ES-I3 (cell line): ENCODE measurements at regions not wholly inside any gene's neighbourhood (a gene's known extent, or its start where the extent isn't known, plus 50 kb on each side); places are given as distances from the start of the nearest gene placed in this dataset.
"Not testable (repeated sequence)": the region's sequence is repeated elsewhere in the genome, so short reads cannot be mapped to it uniquely, and the experiment has no call there.

Experiments used
- H3K36me3 ChIP-seq: 2 replicates; pipeline ENCODE4 v1.6.1; 2013; ENCODE audit warnings: mild to moderate bottlenecking, low read length, control low read depth, moderate library complexity; ENCODE audit not compliant: insufficient read depth
- H3K4me1 ChIP-seq: 2 replicates; pipeline ENCODE4 v1.6.1; 2013; ENCODE audit warnings: mild to moderate bottlenecking, control low read depth, low read length; ENCODE audit not compliant: insufficient read depth
- H3K9ac ChIP-seq: 2 replicates; pipeline ENCODE4 v1.6.1; 2013; ENCODE audit warnings: low read depth, mild to moderate bottlenecking, low read length, moderate library complexity
- H3K9me3 ChIP-seq: 2 replicates; pipeline ENCODE4 v1.6.1; 2013; ENCODE audit warnings: mild to moderate bottlenecking, low read length, moderate library complexity; ENCODE audit not compliant: control insufficient read depth, insufficient read depth

DNA sequence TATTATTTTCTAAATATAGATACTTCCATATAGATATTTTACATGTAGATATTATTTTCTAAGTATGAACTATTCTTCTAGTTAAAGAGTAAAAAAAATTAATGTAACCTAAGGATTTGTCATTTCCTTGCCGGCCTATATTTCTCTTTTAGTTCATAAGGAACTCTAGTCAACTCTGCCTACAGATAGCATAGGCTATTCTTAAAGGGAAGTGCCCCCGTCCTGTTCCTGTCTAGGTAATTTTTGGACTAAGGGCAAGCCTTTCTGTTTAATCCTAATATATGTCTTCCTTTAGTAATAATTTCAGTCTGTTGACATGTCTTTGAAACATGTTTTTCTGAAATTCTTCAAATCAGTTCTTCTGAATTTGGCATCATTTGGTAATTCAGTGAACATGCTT is 161.9 kb downstream of the C11orf91 start:
- no peaks in the 10 kb centered on the region for H3K4me1 ChIP-seq
- 0 out of 2 replicates have a peak, but pooled peaks cover 5% of the 10 kb centered on the region for H3K9me3 ChIP-seq
- H3K9ac ChIP-seq, result no peak overlapping the region

DNA sequence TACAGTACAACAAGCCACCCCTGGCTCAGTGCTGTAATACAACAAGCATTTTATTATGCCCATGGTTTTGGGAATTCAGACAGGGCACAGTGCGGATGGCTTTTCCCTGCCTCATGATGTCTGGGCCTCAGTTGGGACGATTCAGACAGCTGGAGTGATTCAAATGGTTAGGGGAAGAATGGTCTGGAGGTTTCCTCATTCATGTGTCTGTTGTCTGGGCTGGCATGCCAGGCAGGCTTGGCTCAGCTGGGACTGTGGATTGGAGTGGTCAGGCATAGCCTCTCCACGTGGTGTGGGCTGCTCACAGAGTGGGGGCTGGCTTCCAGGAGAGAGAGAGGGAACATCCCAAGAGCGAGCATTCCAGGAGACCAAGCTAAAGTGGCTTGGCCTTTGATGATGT is 164.4 kb downstream of the C11orf91 start:
- H3K36me3 ChIP-seq, result no peaks in the 10 kb centered on the region
- no peak overlapping the region for H3K9ac ChIP-seq
- no peaks in the 10 kb centered on the region for H3K4me1 ChIP-seq
- 0 out of 2 replicates have a peak, but pooled peaks cover 5% of the 10 kb centered on the region for H3K9me3 ChIP-seq

More for the DNA sequence above, 161.9 kb downstream of the C11orf91 start:
- H3K36me3 ChIP-seq, result no peaks in the 10 kb centered on the region

GRCh38 chr11:33534575-33534974 is 166.1 kb downstream of the C11orf91 start:
- H3K36me3 ChIP-seq, result no peaks in the 10 kb centered on the region
- 0 out of 2 replicates have a peak, but pooled peaks cover 5% of the 10 kb centered on the region for H3K9me3 ChIP-seq
- no peak overlapping the region for H3K9ac ChIP-seq
- H3K4me1 ChIP-seq, result no peaks in the 10 kb centered on the region

DNA sequence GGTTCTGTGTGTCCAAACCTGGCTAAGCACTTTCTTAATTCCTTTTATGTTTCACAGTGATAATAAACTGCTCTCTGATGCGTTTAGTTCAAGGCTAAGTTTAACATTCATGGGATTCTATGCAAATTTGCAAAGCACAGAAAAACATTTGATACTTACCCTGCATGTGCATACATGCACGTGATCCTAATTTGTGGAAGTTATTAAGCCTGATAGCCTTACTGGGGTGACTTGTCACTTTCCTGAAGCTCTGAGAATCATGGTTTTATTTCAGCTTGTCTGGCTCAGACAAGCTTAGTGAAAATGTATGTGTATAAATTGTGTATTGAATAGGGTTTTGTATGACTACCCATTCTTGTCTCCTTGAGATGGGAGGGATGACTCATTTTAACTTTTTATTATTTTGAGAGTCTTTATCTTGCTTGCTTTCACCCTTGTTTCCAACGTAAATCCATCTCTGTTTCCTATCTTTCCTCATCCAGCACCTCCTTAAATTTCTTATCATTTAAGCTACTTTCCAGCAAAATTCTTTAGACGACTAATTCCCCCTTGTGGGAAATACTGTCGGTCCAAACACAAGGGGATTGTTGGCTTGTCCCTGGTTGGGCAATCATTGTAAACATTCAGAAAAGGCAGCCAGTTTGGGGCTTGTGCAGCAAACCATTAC is 167.1 kb downstream of the C11orf91 start:
- H3K9me3 ChIP-seq, result 0 out of 2 replicates have a peak, but pooled peaks cover 5% of the 10 kb centered on the region
- H3K9ac ChIP-seq, result no peak overlapping the region
- no peaks in the 10 kb centered on the region for H3K36me3 ChIP-seq
- H3K4me1 ChIP-seq, result no peaks in the 10 kb centered on the region

DNA sequence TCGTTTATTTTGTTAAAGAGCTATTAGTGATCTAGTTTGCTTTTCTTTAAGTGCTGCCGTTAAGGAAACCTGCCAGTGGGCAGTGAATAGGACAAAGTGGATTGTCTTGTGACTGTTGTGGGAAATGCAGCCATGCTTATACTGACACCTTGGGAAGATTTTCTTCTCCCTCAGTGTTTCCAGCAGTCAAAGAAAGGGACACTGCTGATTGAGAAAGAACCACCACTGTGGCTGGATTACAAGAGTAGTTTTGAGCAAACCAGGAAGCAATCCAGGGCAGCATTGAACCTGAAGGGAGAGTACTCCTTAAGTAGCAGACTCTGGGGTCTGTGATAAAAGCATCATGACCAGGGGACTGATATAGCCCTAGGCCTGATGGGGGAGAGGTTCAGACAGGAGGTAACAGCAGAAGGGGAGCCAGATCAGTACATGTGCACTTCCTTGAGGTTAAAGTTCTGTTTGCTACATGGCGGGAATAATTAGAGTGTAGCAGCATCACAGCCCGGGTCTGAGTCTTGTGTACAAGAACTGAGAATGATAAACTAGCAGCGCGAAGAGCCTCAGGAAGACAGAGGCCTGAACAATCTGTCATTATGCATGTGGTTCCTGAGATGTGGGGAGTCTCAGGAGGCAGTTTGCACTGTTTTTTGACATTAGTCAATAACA is 167.8 kb downstream of the C11orf91 start:
- Histone ChIP-seq H3K9me3 (0 out of 2 replicates have a peak, but pooled peaks cover 5% of the 10 kb centered on the region), H3K36me3 (no peaks in the 10 kb centered on the region), H3K9ac (no peak overlapping the region), H3K4me1 (no peaks in the 10 kb centered on the region)

GRCh38 chr11:33532257-33532656 is 168.4 kb downstream of the C11orf91 start:
- no peak overlapping the region for H3K9ac ChIP-seq
- no peaks in the 10 kb centered on the region for H3K36me3 ChIP-seq
- H3K4me1 ChIP-seq, result no peaks in the 10 kb centered on the region
- H3K9me3 ChIP-seq, result 0 out of 2 replicates have a peak, but pooled peaks cover 5% of the 10 kb centered on the region

DNA sequence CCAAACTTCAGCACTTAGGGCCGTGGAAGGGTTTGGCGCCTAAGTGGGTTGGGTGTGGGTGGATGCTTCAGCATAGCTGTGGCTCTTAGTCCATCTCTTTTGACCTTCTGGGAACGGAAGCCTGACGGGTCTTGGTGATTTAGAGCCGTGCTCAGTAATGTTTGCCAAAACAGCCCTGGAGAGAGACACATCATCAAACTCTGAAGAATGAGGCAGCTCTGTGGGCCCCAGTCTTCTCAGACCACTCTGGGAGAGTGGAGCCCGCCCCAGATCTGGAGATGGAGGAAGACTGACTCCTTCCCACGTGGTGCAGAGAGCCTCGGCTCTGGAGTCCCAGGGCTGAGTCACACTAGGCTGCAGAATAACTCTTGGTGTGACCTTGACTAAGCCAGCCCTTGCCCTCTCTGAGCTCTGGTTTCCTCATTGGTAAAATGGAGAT is 168.9 kb downstream of the C11orf91 start:
- Histone ChIP-seq H3K36me3 (no peaks in the 10 kb centered on the region), H3K4me1 (no peaks in the 10 kb centered on the region), H3K9me3 (0 out of 2 replicates have a peak, but pooled peaks cover 5% of the 10 kb centered on the region), H3K9ac (no peak overlapping the region)

GRCh38 chr11:33530815-33531214 is 169.8 kb downstream of the C11orf91 start:
- no peak overlapping the region for H3K9ac ChIP-seq
- H3K36me3 ChIP-seq, result no peaks in the 10 kb centered on the region
- H3K9me3 ChIP-seq, result 0 out of 2 replicates have a peak, but pooled peaks cover 5% of the 10 kb centered on the region
- H3K4me1 ChIP-seq, result no peaks in the 10 kb centered on the region

GRCh38 chr11:33529461-33529860 is 171.2 kb downstream of the C11orf91 start:
- H3K9me3 ChIP-seq, result 0 out of 2 replicates have a peak, but pooled peaks cover under 1% of the 10 kb centered on the region
- H3K9ac ChIP-seq, result no peak overlapping the region
- no peaks in the 10 kb centered on the region for H3K36me3 ChIP-seq
- no peaks in the 10 kb centered on the region for H3K4me1 ChIP-seq

GRCh38 chr11:33527738-33528137 is 172.9 kb downstream of the C11orf91 start:
- not testable (repeated sequence) for H3K4me1 ChIP-seq, H3K36me3 ChIP-seq, H3K9me3 ChIP-seq, H3K9ac ChIP-seq

- Histone ChIP-seq H3K4me1 (no peaks in the 10 kb centered on the region), H3K9me3 (no peaks in the 10 kb centered on the region), H3K36me3 (no peaks in the 10 kb centered on the region), H3K9ac (no peak overlapping the region)
Measured at GRCh38 chr11:33525789-33526188, 174.8 kb downstream of the C11orf91 start.

DNA sequence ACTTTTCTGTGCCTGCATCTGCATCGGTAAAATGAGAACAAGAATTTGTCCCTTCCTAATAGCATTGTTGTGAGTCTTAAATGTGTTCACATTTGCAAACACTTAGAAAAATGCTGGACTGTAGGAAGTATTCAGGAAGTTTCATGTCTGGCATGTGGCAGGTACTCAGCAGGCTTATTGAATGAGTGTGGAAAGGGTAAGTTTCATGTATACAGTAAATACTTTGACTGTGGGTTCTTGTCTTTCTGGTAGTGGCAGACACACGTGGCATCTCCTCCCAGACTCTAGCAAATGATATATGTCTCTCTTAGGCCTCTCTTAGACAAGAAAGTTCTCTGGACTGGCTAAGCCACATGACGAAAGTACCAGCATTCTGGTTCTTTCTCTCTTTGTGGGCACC is 179.2 kb downstream of the C11orf91 start:
- no peaks in the 10 kb centered on the region for H3K4me1 ChIP-seq
- no peaks in the 10 kb centered on the region for H3K9me3 ChIP-seq
- no peak overlapping the region for H3K9ac ChIP-seq
- H3K36me3 ChIP-seq, result no peaks in the 10 kb centered on the region

GRCh38 chr11:33520112-33520511 is 180.5 kb downstream of the C11orf91 start:
- no peaks in the 10 kb centered on the region for H3K9me3 ChIP-seq
- no peak overlapping the region for H3K9ac ChIP-seq
- no peaks in the 10 kb centered on the region for H3K36me3 ChIP-seq
- H3K4me1 ChIP-seq, result no peaks in the 10 kb centered on the region

GRCh38 chr11:33515347-33515746 is 185.3 kb downstream of the C11orf91 start:
- H3K4me1 ChIP-seq, result no peaks in the 10 kb centered on the region
- no peaks in the 10 kb centered on the region; the same call in 1 of the 2 replicates for H3K9me3 ChIP-seq
- H3K36me3 ChIP-seq, result no peaks in the 10 kb centered on the region
- no peak overlapping the region for H3K9ac ChIP-seq
